NCI-H524 treated with DMSO at 0.1 percent for 48 hours (cell line): ENCODE measurements at regions not wholly inside any gene's neighbourhood (a gene's known extent, or its start where the extent isn't known, plus 50 kb on each side); places are given as distances from the start of the nearest gene placed in this dataset.

Experiments used
- DNase-seq: peaks from one replicate; lab custom pipeline; 2025; lab: John Stamatoyannopoulos, UW

DNA sequence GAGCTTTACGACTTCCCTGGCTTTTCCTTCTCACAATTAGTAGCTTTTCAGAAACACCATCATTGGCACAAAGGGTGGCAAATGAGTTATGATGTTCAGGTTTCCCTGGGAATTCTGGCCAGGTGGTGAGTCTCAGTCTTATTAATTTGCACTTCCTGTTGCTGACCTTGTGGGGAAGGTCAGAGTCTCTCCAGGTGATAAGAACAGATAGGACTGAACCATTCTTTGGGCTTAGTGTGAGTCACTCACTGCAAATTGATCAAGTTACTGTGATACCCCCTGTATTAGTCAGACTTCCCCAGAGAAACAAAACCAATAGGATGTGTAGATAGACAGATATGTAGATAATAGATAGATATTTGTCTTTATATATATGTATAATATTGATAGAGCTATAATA, 53.8 kb upstream of the RANBP3L start:
- no peak for DNase-seq

- no peak for DNase-seq
These were observed 55.2 kb upstream of the RANBP3L start for GRCh38 chr5:36356915-36357314.

DNA sequence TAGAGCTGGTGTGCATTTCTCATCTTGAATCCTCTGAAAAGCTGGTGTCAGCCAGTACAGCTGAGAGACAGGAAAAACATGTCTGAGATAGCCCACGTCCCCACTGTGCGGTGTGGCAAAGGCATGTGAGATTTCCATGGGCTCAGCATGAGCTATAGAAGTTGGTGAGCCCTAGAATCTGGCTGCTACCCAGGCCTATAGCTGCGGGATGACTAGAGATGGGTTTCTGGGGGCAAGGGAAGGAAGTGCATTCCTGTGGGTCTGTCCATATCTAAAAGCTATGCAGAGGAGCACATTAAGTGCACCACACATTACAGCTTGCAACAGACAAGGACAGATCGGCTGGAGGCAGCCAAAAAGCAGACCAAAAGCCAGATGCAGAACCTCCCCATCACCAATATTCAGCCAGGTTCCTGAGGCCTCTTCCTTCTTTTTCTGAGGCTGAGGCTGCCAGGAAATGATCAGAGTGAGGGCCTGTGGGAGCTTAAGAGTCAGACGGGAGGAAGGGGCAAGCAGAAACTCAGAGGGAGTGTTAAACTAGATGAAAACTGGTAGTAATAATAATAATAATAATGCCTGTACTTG, 55.8 kb upstream of the RANBP3L start:
- no peak for DNase-seq

GRCh38 chr5:36359267-36359666, 57.6 kb upstream of the RANBP3L start:
- DNase-seq: no peak

DNA sequence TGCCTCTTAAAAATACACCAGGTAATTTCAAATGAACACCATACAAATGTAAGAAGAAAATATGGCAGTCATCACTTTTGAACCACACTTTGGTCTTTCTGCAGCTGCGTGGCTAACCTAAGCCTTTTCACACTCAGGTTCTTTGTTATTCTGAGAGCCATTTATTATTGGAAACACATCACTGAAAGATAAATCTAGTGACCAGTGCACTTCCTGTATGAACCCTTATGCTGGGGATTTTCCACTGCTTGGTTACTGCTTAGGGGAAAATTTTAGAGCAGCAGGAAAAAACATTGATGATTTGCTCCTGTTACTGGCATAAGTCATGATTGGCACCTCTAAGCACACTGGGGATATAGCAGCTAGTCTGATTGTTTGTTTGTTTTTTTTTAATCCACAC, 58.6 kb upstream of the RANBP3L start:
- no peak for DNase-seq

DNA sequence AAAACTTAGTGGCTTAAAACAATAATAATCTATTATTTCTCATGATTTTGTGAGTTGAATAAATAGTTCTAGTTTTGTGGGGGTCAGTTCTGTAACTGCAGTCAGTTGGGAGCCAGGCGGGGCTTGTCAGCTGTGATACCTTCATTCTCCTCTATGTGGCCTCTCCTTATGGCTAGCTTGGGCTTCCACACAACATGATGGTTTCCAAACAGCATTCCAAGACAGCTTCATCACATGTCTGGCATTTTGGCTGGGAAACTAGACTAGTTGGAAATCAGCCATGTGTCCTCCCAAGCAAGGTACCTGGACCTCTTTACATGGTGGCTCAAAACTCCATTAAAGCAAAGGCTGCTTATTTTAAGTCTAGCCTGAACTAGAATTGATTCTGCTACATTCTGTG, 61.4 kb upstream of the RANBP3L start:
- no peak for DNase-seq

- DNase-seq: no peak
These were observed 62.0 kb upstream of the RANBP3L start for GRCh38 chr5:36363744-36364143.

DNA sequence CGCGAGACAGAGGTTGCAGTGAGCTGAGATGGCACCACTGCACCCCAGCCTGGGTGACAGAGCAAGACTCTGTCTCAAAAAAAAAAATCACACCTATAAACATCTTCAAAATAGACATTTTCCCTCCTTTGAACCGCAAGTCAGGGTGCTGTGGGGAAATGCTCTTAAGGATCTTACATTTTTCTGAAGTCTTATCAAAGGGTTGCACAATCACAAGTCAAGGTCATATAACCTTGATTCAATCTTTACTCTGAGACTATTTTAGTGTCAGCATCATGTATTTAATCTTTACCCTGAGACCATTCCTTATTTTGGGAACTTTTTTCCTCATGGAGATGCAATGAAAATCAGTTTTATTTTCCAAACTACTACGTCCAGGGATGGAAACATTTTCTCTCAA, 62.8 kb upstream of the RANBP3L start:
- DNase-seq: no peak

- no peak for DNase-seq
These were observed 64.2 kb upstream of the RANBP3L start for GRCh38 chr5:36365896-36366295.

GRCh38 chr5:36366883-36367282, 65.2 kb upstream of the RANBP3L start:
- DNase-seq: no peak

DNA sequence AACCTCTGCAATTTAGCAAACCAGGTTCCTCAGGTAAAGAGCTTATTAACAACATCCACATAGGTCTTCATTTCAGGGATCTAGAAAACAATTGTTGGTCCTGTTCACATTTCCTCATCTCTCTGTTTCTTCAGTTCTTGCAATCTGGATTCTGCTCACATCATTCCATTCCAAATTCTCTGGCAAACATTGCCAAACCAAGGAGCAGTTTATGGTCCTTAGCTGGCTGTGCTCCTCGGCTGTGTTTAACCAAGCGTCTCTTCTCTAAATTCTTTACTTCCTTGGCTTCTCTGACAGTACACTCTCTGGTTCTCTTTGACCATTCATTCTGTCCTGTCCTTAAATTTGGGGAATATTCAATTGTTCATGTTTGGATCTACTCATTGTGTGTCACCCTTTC, 65.8 kb upstream of the RANBP3L start:
- no peak for DNase-seq

DNA sequence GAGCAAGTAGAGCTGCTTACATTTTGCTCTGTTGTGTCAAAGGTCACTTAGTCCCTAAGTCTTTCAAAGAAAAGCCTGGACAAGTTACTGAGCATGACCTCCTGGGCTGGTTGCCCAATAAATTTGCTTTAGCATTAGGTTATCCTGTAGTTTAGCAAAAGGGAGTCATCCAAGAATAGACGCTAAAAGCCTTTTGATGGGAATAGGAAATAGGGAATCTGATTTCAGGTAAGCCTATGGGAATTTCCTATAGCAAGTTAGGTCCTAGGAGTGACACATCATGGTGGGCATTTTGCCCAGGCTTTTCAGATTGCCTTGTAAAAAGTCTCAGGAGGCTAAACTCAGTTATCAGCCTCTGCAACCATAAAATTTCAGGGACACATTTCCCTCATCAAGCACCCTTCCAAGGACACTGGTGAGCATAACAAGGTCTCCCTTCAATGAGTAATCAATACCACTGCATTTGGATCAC, 67.6 kb upstream of the RANBP3L start:
- DNase-seq: no peak

DNA sequence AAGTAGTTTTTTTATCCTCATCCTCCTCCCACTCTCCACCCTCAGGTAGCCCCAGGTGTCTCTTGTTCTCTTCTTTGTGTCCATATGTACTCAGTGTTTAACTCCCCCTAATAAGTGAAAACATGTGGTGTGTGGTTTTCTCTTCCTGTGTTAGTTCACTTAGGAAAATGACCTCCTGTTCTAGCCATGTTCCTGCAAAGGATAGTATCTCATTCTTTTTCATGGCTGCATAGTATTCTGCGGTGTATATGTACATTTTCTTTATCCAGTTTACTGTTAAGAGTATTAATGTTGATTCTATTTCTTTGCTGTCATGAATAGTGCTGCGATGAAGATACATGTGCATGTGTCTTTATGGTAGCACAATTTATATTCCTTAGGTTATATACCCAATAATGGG, 68.4 kb upstream of the RANBP3L start:
- DNase-seq: no peak

- DNase-seq: peak; percentile 42
These were observed 69.7 kb upstream of the RANBP3L start for GRCh38 chr5:36371366-36371765.

GRCh38 chr5:36373527-36374086, 71.9 kb upstream of the RANBP3L start:
- DNase-seq: no peak

- DNase-seq: no peak
These were observed 72.7 kb upstream of the RANBP3L start for GRCh38 chr5:36374266-36374862.

DNA sequence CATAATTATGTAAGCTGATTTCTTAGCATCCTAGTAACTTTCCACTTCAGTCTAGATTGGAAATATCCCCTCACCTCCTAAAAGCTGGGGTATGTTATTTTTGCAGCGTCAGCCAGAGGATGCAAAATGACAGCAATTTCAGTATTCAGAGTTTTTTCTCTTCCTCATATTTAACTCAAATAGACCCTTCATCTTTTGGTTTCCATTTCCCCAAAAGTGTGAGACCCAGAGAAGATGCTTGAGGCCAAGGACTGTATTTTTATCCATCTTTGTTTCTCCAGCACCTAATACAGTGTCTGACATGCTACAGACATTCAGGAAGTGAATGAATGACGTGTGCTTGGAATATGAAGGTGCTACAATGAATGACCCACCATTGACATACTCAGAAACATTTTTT, 75.5 kb upstream of the RANBP3L start:
- DNase-seq: no peak

DNA sequence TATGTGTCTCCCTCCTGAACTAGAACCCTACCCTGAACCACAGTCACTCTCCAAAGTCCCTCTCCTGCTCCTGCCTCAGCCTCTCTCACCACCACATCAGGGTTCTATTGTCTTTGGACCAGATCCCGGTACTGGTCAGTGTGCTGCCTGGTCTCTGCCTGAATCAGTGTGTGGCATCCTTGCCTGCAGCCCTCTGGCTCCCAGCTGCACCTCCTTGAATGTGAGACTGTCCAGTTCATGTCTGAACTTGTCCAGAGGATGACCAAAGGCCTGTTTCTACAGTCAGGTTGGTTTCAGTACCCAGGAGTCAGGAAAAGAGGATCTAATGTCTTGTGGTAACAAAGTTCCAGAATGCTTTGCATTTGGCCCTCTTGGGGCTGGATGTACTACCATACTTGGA, 76.8 kb upstream of the RANBP3L start:
- DNase-seq: no peak

GRCh38 chr5:36382890-36383289, 81.2 kb upstream of the RANBP3L start:
- DNase-seq: no peak

- DNase-seq: no peak
These were observed 82.2 kb upstream of the RANBP3L start for GRCh38 chr5:36383942-36384341.

GRCh38 chr5:36384845-36385244, 83.1 kb upstream of the RANBP3L start:
- no peak for DNase-seq

DNA sequence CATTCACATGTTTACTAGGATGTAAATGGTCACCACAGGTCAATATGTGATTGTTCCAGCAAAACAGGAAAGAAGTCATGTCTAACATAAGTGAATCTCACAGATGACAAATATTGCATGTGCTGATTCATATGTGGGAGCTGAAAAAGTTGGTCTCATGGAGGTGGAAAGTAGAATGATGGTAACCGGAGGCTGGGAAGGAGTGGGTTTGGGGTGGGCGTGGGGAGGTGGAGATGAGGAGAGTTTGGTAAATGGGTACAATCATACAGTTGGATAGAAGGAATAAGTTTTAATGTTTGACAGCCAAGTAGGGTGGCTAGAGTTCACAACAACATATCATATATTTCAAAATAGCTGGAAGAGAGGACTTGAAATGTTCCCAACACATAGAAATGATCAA, 83.8 kb upstream of the RANBP3L start:
- no peak for DNase-seq

DNA sequence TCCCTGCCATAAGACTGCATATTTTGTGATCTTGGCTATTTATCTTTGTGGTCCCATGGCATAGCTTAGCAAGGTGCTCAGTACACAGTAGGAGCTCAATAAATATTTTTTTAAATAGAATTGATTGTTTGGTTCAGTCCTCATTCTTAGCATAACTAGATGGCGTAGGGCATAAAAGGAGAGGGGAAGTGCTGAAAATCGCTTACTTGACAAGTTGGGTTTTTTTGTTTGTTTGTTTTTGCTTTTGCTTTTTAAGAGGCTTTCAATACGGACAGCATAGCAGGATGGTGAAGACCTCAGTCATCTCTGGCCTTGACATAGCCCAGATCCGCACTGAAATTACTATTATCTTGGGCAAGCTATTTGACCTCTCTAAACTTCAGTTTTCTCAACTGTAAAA, 86.6 kb upstream of the RANBP3L start:
- no peak for DNase-seq

DNA sequence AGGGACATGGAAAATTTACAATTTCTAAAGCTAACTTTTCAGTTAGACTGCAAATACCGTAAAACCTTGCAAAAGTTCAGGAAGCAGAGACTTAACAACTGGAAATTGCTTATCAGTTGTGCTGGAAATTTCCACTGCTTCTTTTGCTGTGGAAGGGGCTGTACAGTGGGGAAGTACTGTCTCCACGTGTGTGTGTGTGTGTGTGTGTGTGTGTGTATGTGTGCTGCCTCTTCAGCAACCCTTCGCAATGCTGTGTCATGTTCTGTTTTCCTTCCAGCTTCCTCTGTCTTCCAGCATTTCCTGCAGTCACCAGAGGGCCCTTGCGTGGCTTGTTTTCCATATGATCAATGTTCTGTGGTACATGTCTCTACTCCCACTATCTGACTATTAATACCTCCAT, 87.5 kb upstream of the RANBP3L start:
- no peak for DNase-seq
